D341Med (cell line): ENCODE measurements at regions not wholly inside any gene's neighbourhood (a gene's known extent, or its start where the extent isn't known, plus 50 kb on each side); places are given as distances from the start of the nearest gene placed in this dataset.
A peak's percentile ranks its signal among the peaks of the same experiment; 100 is the strongest.
"Not testable (repeated sequence)": the region's sequence is repeated elsewhere in the genome, so short reads cannot be mapped to it uniquely, and the experiment has no call there.

Experiments used
- DNase-seq: peaks from one replicate; pipeline ENCODE4 v3.0.0; 2012; ENCODE audit warnings: low spot score

DNA sequence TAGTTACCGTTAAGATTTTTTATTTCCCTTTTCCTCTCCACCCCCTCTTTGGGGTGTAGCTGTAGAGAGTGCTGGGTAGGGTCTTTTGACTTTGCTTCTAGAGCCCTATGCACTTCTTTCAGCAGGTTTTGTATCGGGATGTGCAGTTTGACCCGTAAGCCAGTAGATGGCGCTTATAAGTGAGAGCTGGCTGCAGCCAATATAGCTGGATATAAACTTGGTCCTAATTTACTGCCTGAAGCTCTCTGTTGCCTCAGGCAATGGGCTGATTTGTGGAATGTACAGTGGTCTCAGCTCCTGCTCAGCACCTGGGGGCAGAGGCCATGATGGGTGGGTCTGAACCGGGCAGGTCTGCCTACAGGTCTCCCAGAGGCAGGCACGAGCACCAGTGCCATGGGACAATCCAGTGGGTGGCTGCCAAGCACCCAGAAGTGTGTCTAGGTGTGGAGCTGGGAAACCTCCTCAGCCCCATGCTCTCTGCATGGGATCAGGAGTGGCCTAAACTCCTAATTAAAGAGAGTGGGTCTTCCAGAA, 146.5 kb downstream of the SPANXN1 start:
- no peak for DNase-seq

DNA sequence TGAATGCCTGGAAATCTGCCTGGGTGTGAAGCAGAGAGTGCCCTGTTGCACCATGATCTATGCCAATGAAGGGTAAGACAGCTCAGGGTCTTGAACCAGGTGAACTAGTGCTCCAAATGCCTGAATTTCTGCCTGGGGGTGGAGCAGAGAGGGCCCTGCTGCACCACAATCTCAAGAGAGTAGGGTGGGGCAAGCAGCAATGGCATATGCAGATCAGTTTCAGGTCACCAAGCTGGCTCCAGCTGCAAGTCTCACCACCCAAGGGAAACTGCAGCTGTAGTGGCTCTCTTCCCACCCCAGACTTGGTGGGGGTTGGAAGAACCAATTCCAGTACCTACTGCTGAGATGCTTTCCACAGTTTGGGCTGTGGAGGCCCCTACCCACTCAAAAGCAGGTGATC, 147.0 kb downstream of the SPANXN1 start:
- DNase-seq, result no peak

DNA sequence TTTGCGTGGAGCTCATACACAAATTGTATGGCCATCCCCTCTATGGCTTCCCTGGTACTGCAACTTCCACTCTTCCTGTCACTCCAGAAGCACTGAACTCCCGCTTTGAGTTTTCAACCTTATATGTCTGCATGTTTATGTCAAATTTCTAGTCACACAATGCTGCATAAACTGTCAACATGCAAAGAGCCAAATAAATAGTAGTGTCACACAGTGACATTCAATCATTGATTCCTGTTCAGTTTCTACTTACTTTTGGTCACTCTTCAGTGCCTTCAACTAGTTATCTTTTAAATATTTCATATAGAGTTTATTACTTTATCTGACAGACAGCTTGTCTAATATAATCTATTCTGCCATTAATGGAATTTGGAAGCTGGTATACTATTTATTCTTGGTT, 149.3 kb downstream of the SPANXN1 start:
- no peak for DNase-seq

DNA sequence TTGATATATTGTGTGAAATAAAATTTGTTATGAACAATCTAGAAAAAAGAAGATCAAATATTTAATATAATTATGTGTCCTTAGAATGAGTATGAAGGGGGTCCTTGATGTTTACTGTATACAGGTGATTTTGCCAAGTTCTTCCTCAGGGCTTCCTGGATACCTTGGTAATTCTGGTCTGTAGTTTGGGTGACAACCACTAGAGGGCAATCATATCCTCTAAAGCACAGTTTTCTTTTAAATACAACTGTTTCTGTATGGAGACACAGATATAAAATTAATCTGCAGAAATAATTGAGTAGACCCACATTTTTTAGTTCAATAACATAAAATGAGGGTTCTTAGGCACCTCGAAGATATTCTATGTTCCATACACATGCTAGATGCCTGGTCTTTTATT, 157.7 kb downstream of the SPANXN1 start:
- peak; percentile 6 for DNase-seq

DNA sequence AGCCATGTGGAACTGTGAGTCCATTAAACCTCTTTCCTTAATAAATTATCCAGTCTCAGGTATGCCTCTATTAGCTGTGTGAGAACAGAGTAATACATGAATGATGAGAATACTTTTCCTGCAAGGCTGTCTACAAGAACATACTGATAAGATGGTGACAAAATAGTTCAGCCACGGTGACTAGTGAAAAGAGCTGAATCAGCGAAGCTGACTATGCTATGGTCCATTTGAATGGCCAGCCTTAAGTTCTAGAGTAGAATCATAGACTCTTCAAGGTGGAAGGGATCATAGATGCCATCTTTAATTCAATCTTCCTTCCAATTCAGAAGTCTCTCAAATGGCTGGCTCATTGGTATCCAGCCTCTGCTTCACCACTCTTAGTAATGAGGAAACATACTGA, 163.3 kb downstream of the SPANXN1 start:
- no peak for DNase-seq

DNA sequence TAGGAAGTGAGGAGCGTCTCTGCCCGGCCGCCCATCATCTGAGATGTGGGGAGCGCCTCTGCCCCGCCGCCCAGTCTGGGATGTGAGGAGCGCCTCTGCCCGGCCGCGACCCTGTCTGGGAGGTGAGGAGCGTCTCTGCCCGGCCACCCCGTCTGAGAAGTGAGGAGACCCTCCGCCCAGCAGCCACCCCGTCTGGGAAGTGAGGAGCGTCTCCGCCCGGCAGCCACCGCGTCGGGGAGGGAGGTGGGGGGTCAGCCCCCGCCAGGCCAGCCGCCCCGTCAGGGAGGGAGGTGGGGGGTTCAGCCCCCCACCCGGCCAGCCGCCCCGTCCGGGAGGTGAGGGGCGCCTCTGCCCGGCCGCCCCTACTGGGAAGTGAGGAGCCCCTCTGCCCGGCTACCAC, 188.9 kb downstream of the SPANXN1 start:
- not testable (repeated sequence) for DNase-seq

DNA sequence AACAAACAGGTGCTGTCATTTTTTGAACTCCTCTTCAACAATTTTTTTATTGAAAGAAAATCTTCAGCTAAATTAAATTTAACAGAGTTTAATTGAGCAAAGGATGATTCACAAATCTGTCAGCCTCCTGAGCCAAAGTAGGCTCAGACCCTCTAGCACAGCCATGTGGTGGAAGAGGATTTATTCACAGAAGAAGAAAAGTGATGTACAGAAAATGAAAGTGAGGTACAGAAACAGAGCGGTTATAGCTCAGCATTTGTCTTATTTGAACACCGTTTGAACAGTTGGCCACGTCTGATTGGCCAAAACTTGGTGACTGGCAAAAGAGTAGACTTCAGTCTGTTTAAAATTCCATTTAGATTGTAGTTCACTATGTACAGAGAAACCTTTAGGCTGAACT, 217.3 kb downstream of the SPANXN1 start:
- no peak for DNase-seq

DNA sequence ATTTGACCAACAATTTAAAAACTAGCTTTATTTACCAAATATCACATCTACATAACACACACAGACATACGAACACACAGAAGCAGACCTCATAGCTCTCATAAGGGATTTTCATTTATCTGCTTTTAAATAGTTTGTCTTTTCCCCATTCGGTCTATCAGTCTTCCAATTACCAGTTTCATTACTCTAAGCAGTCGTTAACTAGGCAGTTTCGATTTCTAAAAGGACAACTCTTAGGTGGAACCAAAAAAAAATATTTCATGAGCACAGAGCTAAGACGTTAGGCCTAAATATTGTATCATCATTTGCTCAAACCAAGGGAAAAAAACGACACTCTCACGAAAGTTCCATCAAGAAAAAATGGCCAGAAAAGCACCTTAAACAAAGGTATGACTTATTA, 228.4 kb downstream of the SPANXN1 start:
- DNase-seq, result no peak

DNA sequence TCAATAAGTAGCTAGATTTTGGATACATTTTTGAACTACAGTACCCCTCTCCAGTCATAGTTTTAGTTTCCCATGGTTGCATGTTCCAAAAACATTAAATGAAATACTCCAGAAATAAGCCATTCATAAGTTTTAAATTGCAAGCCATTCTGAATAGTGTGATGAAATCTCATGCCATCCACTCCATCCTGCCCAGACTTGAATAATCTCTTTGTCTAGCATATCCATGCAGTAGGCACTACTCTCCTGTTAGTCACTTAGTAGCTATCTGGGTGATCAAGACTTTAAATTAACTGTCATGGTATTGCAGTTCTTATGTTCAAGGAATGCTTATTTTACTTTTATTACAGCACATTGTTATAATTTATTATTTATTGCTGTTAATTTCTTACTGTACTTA, 237.4 kb downstream of the SPANXN1 start:
- no peak for DNase-seq

DNA sequence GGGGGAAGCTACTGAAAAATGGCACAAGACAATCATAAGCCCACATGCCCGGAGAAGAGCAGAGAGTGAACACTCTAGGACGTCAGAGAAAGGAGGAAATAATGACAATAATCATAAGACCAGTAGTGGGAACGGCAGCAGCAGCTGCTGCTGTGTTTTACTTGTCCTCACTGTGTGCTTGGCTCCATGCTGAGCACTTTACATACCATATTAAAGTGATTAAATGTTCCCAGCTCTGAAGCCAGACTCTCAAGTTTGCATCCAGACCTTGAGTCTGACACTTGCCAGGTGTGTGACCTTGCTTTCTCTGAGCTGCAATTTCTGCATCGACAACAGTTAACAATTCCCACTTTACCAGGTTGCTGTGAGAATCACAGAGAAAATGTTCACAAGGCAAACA, 255.4 kb downstream of the SPANXN1 start:
- DNase-seq, result no peak

DNA sequence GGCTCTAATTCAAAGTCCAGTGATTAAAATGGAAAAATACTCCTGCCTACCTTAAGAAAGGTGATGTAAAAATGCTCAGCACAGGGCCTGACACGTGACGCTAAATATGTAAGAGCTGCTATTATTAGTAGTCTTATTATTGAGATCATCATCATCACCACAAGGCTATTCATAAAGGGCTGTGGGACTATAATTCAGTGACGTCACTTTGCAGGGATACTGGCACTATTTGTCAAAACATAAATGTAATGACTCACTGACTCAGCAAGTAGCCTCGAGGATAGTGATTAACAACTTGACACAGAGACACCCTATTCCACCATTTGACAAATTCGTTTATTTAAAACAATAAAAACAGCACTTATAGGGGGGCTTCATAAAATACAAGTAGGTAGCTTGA, 258.9 kb downstream of the SPANXN1 start:
- DNase-seq, result no peak

DNA sequence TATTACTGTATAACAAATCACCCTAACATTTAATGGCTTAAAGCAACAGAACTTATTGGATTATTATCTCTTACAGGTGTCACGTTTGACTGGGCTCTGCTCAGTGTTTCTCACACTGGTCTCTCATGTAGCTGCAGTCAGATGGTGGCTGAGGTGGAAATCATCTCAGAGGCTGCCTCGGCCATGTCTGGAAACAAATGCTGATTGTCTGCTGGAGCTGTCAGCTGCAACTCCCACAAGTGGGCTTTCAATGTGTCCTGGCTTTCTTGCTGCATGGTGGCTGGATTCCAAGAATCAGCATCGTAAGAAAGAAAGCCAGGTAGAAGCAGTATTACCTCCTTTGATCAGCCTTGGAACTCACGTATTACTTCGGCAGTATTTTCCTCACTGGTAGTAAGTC, 277.6 kb downstream of the SPANXN1 start:
- DNase-seq, result no peak

DNA sequence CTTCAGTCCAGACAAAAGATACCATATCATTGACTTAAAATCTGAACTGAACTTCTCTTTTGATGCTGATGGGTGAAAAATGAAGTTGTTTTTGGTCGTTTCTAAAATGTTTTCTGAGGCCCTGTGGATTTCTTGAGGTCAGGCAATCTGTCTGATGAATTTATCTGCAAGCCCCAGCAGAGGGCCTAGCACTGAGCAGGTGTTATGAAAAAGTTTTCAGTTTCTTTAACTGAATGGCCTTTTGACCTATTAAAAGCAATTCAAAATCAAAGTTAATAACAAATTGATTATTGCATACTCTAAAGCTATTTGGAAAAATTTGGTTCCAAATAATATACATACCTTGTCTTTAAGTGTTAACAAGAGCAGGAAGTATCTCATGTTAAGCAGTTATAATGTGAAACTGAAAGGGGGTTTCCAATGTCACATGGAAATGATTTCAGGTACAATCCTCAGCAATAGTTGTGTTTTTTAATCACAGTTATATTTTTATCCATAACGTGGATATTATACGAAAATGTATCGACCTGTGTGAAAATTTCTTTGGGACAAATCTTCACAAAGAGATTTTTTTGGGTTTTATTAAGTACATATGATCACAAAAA, 285.0 kb downstream of the SPANXN1 start:
- no peak for DNase-seq

DNA sequence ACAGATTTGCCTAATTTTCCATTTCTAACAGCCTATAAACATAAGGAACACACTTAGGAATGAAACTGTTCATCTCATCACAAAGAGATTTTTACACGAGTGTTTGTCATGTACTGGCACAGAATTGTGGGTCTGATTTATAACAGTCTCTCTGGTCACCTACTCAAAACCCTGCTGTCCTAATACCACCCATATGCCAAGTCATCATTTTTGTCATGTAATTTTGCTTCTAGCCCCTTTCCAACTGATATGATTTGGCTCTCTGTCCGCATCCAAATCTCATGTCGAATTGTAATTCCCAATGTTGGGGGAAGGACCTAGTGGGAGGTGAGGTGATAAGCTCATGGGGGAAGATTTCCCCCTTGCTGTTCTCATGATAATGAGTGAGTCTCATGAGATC, 284.1 kb upstream of the SLITRK2 start:
- DNase-seq, result no peak

DNA sequence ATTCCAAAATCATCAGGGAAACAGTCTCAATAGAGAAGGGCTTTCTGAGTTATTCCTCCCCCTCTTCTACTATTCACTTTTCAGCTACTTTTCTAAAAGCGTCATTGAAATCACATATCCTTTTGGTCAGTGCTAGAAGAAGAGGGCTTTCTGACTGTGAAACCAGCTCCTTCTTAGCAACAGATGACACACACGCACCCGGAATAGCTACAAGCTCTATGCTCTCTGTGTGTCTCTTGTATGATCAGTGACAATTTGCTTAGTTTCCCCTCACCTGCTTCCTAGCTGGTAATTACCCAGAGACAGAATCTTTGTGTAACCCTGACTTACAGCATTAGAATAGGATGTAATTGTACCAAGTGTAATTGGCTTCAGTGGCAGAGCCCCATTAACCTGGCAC, 268.1 kb upstream of the SLITRK2 start:
- no peak for DNase-seq

DNA sequence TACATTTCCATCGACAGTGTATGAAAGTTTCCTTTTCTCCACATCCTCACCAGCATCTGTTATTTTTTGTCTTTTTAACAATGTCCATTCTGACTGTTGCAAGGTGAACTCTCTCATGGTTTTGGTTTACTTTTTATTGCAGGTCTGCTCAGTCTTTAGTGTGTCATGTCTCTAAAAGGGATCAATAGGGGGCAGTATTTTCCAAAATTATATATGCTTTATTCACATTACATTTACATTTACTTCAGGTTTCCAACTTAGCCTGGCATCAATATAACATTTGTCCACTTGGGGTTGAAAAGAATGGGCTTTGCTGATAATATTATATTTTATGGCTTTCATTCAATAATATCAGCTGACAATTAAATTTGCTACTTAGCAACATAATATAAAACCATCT, 265.0 kb upstream of the SLITRK2 start:
- DNase-seq, result no peak

DNA sequence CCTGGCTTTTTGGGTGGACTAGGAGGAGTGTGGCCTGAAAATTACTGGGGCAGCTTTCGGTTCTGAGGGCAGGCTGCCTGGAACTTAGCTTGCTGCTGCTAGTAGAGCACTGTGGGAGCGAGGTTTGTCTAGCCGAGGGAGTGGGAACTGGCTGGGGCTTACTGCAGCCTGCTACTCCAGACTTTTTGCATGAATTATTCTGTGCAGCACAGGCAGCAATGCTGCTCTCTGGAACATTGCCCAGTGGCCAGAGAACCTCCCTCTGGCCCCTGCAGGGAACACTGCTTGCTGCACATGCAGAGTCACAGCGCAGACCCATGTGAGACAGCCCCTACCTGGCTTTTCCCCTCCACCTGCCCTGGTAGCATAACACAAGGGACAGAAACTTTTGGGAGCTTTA, 263.9 kb upstream of the SLITRK2 start:
- DNase-seq, result no peak

DNA sequence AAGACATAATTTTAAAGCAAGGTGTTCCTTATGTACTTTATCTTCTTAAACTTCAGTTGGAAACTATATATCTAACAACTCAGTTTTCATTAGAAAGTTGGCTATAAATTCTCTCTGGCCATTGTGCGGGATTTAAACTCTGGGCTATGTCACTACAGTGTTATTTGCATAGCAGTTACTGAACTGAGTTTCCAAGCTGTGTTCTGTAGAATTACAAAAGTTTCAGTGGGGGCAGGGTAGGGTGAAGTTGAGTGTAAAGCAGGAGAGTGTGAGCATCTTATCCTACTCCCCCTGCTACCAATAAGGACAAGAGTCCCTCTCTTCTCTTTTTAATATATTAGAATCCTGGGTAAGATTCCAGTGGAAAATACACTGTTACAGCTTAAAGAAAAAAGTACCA, 254.5 kb upstream of the SLITRK2 start:
- DNase-seq, result no peak

DNA sequence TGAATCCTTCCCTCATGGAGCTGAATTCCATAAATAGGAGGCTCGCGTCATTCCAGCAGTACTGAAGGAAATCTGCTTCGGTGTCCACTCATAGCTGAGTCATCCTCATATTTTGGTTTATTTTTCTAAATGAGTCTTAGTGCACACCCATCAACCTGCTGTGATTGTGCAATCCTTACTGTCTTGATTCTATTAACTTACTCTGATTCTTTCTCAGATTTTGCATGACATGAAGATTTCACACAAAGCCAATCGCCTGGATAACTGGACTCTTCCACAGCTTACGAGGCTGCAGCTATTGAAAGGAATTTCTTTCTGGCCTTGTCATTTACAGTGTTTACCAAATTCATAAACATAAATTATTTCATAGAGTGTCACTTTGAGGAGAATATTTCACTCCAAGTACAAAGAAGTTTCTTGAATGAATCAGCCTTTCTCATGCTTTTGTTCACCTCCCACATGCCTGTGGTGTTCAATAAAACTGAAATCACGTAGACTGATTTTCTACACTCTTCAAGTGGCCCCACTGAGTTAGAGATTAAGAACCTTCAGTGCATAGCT, 207.6 kb upstream of the SLITRK2 start:
- no peak for DNase-seq

DNA sequence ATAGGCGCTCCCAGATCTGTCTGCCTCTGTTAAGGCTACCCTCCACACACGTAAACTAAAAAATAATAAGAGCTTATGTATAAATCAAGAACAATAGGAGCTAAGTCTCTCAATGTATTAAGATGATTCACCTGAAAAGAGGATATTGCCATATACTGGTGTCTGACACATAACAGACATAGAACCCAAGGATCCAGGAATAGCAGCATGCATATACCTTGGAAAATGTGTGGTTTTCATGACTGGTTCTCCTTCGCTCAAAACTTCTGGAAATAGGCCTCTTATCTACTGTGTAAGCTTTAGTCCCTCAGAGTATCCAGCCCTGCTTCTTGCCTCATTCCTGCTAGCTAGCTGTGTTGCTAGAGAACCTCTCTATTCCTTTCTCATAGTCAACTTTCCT, 203.7 kb upstream of the SLITRK2 start:
- DNase-seq, result no peak

DNA sequence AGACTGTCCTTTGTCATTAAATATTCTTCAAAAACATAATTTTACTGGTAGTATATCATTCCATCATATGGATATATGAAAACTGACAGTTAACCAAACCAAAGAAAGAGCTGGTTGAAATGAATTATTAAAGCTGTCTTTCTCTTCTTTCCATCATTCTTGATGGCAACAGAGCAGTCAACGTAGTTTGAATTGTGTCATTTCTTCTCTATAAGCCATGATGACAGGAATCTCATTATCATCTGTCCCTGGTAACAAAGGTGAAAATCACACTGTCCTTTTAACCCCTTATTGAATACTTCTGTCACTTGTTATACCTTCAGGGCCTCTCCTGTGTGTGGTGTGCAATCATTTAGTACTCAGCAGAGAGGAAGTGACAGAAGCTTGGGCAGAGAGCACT, 197.0 kb upstream of the SLITRK2 start:
- no peak for DNase-seq

DNA sequence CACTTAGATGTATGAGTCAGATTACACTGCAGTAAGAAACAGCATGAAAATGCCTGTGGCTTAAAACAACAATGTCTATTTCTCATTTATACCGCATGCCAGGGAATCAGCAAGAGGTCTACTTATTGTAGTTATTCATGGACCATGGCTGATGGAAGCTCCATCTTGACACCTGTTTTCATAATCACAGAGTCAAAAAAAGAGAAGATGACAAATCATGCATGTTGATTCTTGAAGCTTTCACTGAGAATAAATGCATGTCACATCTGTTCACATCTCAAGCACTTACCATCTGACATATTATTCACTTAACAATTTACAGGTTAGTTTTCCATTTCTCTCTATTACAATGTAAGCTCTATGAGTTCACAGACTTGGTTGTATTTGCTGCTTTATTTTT, 194.2 kb upstream of the SLITRK2 start:
- no peak for DNase-seq

DNA sequence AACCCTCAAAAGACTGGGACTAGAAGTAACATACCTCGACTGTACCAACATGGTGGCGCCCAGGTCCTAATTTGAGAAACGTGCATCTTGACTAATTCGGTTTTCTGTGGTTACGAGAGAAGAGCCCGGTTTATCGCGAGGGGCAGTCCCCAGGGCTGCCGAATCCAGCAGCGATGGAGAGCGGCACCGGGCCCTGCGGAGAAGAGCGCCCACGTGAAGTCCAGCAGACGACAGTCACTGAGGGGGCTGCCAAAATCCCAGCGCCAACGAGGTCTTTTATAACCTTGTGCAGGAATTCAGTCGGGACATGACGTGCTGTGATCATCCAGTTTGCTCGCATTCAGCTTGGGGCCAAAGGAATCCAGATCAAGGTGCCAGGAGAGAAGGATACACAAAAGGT, 187.5 kb upstream of the SLITRK2 start:
- DNase-seq, result no peak

DNA sequence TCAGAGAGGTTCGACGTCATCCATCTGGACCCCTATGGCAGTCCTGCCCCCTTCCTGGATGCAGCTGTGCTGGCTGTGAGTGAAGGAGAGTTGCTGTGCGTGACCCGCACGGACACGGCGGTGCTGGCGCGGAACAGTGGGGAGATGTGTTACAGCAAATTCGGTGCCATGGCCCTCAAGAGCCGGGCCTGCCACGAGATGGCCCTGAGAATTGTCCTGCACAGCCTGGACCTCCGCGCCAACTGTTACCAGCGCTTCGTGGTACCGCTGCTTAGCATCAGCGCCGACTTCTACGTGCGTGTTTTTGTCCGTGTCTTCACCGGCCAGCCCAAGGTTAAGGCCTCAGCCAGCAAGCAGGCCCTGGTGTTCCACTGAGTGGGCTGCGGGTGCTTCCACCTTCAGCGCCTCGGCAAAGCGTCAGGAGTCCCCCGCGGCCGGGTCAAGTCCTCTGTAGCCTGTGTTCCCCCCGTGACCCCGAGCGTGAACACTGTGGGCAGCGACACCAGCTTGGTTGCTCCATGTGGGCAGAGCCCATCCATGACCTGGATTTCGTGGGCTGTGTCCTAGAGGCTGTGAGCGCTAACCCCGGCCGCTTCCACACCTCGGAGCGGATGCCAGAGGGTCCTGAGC, 186.7 kb upstream of the SLITRK2 start:
- DNase-seq, result no peak
